Activated T-cell treated with anti-CD3 and anti-CD28 coated beads, Interleukin-2, amount 50 U/mL, for 1 hour (primary cell): ENCODE measurements at regions not wholly inside any gene's neighbourhood (a gene's known extent, or its start where the extent isn't known, plus 50 kb on each side); places are given as distances from the start of the nearest gene placed in this dataset.

ENCODE experiments used
- DNase-seq: peaks from one replicate; pipeline ENCODE4 v3.0.0-alpha.2; 2020

DNA sequence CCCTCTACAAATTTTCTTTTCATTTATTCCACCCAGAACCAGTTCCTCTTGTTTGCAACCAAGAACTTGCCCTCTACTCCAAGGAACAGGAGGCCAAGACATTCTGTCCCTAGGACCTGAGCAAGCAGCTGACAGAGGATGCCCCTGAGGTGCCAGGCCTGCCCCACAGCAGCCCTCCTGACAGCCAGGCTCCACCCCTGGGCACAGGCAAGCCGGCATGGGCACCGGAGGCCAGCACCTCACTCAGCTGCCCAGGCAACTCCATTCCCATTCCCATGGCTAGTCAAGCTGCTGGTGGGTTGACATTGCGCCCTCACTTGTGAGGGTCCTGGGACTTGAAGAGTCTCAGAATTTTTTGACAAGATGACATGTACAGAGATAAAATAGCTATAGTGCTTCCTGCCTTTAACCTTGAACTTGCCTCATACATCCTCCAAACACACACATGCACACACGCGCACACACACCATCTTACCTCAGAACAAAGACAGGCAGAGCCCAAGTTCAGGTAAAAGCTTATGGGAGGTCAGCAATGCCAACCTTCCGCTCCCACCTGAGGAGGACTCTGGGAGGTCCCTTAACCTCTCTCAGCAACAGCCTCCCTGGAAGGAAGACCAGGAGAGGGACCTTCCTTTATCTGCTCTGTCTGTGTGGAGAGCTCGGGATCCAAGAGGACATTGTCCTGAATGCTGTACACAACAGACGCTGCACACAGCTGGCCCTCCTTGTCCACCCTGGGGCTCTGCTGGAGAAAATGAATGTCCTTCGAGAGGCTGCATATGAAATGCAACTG, 620.9 kb upstream of the CADM1 start:
- DNase-seq: no peak

DNA sequence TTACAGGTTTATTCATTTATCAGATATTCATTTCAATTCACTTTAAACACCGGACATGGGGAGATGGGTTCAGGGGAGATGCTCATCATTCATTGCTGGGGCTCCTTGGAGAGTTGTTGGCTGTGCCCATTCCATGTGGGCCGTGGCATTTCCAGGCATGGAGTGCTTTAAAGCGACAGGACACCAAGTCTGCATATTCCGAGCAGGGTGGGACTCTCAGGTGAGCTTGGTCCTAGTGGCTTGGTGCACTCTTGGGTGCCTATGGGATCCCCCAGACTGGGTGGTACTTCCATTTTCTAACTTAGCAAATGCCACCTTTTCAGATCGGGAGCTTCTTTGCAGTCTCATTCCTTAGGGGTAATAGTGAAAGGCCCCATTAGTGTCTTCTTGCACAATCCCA, 619.5 kb upstream of the CADM1 start:
- DNase-seq: no peak

DNA sequence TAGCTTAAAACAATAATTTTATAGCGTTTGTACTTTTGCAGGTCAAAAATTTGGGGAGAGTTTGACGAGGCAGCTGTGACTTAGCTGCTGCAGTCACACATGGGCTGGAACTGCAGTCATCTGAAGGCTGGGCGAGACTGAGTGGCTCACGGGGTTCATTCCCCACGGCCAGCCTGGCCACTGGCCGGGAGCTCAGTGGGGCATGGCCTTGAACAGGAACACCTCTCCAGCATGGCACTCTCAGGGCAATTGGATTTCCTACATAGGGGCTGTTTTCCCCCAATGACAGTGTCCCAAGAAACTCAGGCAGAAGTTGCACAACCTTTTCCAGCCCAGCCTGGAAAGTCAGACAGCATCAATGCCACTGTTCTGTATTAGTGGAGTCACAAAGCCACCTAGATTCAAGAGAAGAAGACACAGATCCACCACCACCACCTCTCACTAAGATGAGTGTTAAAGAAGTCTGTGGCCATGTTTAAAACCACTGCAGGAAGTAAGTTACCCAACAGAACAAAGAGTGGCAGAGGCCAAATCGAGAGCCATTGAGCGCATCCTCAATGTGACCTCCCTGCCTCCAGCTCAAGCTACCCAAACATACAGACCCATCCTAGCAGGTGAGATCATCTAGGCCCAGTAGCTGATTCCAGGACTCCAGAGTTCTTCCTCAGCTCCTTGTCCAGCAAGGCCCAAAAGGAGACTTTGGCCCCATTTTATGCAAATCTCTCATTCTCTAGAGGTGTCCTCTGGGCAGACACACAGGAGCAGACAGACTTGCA, 618.7 kb upstream of the CADM1 start:
- no peak for DNase-seq

DNA sequence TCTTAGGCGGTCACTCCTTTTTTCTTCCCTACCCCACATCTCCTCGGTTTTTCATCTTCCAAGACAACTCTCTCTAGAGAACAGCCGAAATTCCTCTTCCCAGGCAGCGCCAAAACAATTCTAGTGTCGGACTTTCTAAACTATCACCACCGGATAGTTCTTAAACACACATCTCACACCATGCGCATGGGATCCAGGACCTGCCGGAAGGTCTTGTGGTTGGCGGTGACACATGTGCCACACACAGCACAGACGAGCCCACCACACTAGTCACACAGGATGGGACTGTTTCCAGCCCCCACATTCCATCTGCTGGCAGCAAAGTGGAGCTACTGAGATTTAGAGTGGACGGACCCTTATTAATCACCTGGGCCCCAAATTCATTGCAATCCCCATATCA, 614.9 kb upstream of the CADM1 start:
- DNase-seq: no peak

DNA sequence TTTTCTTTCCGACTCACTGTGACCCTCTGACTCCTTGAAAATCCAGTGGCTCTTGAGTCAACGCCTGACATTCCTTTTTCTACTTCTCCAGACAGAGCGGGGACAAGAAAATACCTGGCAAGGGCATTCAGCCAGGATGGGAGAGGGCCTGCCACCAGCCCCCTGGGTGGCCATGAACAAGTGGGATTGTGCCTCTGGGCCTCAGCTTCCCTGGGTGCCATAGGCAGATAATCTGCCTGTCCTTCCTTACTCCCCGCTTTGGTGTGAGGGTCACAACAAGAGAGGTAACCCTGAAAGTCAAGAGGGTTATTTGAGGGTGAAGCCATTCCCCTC, 613.9 kb upstream of the CADM1 start:
- no peak for DNase-seq

DNA sequence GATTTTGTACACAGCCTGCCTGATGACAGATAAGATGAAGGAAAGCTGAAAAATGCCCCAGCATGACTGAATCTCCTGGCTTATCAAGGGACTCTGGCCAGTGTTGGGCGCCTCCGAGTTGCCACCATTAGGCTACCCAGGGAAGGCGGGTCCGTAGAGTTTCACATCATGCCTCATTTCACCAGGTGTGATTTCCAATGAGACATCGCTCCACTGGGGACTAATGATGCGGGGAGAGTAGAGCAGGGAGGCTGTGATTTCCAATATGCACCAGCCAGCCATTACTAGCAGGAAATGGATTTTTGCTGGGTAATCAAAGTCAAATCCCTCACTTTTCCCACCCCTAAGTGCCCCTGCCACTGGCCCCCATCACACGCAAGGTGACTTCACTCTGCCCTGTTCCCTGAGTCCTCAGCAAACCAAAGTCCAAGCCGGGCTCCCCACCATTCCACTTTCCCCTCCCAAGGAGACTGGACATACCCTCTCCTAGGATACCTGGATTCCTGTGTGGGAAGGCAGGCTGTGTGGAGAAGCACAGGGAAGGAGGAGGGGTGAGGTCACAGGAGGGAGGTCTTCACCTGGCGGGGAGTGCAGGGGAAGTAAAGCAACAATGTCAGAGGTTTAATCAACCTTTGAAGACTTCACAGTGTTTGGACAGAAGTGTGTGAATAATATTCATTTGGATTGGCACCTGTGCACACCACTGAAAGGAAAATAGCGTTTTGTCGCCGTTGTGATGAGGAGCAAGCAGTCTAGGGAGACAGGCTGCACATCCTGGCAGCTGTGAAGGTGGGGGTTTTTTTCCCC, 613.3 kb upstream of the CADM1 start:
- DNase-seq: no peak

- no peak for DNase-seq
Observed at GRCh38 chr11:116115801-116116200, 611.6 kb upstream of the CADM1 start.

GRCh38 chr11:116114198-116114651, 610.0 kb upstream of the CADM1 start:
- DNase-seq: no peak

DNA sequence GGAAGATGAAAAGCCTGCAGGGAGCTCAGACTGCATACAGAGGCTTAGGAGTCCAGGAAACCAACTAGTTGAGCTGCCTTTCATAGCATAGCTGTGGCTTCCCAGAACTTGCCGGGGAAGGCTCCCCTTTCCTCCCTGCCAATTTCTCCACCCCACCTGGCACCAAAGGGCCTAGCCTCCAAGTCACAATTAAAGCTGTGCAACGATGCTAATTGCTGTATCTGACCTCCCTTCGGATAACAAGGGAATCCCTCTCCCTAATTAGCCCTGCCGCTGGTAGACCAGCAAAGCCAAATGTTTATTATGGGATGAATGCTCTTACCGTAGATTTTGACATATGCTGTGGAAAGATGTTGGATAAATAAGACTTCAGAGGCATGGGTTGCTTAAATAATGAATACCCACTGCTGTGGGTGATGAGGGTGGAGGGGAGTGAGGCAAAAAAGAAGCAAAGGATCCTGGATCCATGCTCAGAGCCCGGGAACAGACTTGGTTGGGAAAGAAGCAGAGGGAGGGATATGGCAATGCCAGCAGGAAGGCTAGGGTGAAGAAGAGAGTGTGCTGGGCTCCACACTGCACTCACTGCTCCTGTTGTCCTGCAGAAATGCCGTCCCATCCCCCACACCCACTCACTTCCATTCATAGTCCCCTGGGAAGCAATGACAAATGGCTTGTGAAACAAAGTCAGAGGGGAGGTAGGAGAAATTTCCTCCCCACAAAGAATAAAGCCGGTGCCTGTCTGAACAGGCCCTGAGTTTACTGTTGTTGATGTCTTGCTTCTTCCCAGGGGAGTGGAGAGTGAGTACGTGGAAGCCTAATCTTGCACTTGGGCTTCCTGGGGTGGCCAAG, 608.1 kb upstream of the CADM1 start:
- no peak for DNase-seq

- DNase-seq: no peak
Observed at GRCh38 chr11:116111546-116111945, 607.3 kb upstream of the CADM1 start.

GRCh38 chr11:116110802-116111201, 606.6 kb upstream of the CADM1 start:
- DNase-seq: no peak

DNA sequence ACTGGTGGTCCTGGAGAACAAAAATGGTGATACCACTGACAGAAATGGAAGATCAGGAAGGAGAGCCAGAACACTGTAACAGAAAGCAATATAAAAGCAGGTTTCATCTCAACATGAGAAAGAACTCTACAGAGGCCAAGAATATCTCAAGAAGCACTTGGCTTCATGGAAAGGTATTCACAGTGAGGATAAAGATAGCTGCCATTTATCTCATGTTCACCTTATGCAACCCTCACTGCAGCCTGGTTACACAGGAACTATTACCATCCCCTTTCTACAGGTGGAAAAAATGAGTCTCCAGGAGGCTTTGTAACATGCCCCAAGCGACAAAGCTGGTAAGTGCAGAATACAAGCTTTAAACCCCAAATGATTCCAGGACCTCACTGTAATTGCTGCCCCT, 606.1 kb upstream of the CADM1 start:
- no peak for DNase-seq

DNA sequence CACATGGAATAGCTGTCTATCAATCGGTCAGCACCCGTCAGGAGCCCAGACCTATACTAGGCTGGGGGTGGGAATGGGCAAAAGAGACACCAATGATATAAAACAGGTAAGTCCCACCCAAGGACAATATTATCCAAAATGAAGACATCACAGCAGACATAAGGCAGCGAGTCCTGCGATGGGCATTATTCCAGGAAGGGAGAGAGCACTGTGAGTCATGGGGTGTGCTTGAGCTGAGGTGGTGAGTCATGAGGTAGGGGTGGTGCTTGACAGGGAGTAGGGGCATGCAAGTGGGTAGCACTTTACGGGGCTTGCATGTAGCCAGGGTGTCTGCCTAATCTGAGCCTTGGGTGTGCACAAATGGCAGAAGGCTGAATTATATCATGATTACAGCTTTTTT, 605.0 kb upstream of the CADM1 start:
- DNase-seq: no peak

- DNase-seq: no peak
Observed at GRCh38 chr11:116108161-116108560, 603.9 kb upstream of the CADM1 start.

- DNase-seq: no peak
Observed at GRCh38 chr11:116107229-116107628, 603.0 kb upstream of the CADM1 start.

DNA sequence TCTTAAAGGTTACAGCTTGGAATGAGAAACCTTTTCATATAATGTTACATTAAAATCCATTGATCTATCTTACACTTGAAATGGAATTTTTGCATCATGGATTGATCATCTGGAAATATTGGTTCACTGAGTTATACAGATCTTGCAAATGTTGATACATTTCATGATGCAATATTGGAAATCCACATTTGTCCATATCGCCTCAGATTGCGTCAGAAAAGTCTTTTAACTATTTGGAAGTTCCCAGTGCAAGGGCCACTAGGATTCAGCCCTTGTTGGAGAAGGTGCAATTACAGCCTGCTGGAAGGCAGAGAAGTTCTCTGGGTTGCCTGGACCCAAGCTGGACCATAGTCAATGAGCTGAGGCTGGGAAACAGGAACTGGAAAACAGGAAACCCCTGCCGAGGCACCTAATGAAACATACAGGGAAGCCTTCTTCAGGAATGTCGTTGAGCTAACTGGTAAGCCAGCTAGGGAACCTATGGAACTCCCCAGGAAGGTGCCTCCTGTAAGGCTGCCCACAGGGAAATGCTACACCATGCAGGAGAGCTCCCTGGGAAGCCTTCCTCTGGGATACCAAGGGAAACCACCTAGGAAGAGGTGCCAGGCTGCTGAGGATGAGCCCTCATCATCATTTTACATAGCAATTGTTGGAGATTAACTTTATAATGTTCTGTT, 600.4 kb upstream of the CADM1 start:
- DNase-seq: no peak

GRCh38 chr11:116101902-116102301, 597.7 kb upstream of the CADM1 start:
- DNase-seq: no peak

DNA sequence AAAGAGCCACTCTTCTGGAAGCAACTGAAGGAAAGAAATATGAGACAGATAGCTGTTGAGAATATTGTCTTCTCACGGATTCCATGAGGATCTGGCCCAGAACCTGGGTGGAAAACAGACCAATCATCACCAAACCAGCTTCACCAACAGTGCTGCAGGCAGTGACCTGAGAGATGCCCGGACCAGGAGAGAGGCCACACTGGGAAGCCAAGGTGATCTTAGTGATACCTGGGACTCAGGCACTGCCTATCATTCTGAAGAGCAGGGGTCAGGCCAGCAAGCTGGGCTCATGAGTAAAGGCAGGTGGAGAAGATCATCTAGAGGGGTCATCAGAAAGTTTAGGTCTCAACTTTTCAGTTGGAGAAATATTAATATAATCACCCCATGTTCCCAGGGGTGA, 595.8 kb upstream of the CADM1 start:
- no peak for DNase-seq

GRCh38 chr11:116099541-116099940, 595.3 kb upstream of the CADM1 start:
- DNase-seq: no peak

DNA sequence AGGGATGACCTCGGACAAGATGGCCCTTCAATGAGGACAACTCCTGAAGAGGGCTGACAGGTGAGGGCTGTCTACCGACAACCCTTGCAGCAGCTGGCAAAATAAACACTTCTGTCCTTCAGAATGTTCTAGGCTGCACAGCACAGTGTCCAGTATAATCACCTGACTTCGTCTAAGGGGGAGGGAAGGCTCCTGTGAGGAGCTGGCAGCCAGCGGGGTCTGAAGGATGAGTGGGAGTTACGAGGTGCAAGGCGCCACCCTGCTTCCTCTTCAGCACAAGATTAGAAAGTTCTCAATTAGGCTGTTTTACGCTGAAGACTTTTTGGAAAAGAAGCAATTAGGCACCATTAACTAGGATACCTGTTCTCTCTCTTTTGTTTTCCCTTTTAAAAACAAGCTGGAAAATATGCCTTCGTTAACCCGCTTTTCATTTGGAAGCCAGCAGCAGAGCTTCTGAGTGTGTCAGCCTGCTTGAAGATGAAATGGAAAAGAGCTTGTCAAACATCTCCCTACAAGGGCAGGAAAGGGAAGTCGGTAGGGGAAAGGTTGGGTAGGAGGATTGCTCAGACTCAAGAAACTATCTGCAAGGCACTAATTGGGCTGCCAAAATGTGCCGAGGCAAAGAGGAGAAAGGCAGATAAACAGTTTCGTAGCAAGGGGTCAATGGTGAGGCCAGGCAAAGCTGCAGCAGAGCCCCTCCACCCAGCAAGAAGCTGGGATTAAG, 592.2 kb upstream of the CADM1 start:
- no peak for DNase-seq

GRCh38 chr11:116093481-116094270, 589.5 kb upstream of the CADM1 start:
- no peak for DNase-seq
